HG02571 (cell line): ENCODE measurements at regions not wholly inside any gene's neighbourhood (a gene's known extent, or its start where the extent isn't known, plus 50 kb on each side); places are given as distances from the start of the nearest gene placed in this dataset.
"Not testable (repeated sequence)": the region's sequence is repeated elsewhere in the genome, so short reads cannot be mapped to it uniquely, and the experiment has no call there.

Experiments used
- ATAC-seq: cut with Tn5 transposase; IDR thresholded peaks from one replicate; pipeline ENCODE4 v1.9.1; 2021; ENCODE audit warnings: mild to moderate bottlenecking, moderate library complexity; ENCODE audit not compliant: unreplicated experiment

DNA sequence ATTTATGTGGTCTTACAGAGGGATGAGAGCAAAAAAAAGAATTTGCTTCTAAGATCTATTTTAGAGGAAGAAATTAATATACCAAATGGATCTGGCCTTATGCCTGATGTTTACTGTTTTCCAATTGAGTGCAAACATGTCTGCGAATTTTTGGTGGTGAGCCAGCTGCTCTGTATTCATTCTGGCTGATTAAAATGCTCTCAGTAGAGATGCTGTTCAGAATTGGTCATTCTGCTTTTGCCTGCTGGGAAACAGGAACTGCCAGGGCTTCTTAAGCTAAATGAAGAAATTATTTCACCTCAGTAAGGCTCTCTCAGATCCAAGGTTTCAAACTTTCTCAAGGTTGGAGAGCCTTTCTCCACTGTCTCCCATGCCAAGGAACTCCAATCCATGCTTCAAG is 132.0 kb upstream of the SV2C start:
- no peak for ATAC-seq

DNA sequence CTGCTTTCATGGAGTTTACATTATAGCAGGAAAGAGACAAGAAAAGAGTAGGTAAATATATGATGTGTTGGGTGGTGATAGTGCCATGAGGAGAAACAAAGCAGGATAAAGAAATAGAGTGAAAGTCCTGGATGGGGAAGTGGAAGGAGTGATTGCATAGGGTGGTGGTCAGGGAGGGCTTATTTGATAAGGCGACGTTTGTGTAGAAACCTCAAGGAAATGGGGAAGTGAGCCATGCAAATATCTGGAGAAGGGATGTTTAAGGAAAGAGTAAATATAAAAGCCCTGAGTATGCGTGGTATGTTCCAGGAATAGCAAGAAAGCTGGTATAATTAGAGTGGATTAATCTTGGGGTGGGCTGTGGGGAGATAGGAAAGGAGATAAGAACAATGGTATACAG is 134.7 kb upstream of the SV2C start:
- no peak for ATAC-seq

DNA sequence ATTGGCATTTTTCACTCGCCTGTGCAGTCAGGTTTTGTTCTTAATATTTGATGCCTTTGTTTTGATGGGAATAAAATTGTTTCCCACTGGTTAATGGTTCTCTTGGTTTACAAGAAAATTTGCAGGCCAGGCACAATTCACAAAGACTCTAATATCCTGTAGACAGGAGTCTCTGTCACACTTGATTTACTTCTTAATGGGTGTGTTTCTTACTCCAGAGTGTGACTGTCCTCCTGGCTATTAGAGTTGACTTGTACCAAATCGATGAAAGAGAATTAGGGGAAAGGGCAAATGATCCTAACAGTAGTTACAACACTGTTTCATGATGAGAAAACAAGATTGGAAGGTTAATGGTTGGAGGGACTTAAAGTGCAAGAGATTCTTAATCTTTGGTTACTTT is 142.8 kb upstream of the SV2C start:
- ATAC-seq: no peak

DNA sequence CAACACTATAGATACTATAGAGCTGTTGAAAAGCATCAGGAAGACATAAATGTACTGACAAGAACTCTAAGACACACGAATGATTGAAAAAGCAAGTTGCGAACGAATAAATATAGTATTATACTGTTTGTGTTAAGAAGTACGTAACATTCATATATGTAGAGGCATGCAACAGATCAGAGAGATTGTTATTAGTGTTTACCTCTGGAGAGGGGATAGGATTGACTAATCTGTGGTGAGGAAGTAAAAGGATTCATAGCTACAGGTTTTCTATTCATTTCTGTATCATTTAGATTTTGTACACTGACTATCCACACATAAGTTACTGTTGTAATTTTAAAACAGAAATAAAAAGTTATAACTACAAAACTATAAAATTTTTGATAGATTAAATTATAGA is 147.6 kb upstream of the SV2C start:
- no peak for ATAC-seq

DNA sequence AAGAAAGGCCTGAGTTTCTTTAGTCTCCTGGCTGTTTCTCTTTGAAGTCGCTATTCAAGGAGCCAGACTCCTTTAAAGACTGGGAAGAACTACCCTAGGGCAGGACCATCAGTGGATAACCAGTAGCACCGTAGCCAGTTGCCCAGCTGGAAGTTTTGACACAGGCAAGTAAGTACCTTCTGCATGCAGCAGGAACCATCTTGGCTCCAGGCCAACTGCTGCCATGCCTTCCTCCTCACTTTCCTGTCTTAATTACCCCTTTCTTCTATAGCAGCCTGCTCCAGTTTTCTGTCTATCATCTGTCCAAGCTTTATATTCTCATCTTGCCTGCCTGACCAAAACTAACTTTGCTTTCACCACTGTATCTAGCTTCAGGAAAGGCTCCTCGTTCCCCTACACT is 149.7 kb upstream of the SV2C start:
- ATAC-seq: no peak

DNA sequence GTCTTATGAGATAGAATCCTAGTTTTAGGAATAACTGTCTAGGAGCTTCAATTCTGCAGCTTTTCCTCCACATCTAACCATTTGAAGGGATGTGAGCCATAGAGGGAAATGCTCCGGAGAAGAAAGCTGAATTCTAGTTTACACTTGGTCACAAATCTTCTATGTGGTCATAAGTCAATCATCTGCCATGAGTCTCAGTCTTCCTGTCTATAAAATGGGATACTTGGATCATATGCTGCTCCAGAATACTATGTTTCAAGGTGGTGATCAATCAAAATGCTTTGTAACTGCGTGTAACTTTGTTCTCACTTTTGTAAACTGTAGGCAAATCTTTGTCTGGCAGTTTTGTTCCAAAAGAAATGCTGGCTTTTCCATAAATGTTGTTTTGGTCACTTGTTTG is 152.0 kb upstream of the SV2C start:
- ATAC-seq: no peak

DNA sequence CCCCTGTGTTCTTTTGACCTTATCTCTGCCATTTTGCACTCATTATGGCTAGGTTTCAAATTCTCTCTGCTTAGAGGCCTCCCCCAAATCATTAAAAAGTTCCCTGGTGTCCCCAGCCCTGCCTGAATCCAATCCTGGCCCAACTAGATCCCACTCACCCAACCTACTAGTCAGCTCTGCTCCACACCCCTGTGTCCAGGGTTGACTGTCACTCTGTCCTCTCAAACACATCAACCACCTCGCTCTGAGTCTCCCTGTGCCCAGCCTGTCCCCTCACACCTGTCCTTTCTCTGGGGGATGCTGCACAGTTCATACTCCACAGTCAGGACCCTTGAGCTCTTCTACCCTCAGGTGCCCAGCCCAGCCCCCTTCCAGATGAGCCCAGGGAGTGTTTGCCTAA is 154.2 kb upstream of the SV2C start:
- no peak for ATAC-seq

DNA sequence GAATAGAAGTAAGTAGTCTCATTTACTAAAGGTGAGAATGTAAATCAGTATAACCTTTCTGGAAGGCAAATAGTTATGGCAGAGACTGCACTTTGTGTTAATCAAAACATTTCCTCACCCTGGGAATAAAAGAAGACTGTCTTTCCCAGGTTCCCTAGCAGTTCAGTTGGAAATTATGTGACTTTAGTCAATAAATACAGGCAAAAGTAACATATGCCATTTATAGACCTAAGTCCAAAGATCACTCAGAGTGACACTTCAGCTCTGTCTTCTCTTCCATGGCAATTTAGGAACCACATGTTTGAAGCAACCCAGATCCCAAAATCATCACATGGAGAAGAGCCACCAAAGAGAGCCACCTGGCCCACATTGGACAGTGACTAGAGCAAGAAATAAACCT is 160.7 kb upstream of the SV2C start:
- ATAC-seq: no peak

DNA sequence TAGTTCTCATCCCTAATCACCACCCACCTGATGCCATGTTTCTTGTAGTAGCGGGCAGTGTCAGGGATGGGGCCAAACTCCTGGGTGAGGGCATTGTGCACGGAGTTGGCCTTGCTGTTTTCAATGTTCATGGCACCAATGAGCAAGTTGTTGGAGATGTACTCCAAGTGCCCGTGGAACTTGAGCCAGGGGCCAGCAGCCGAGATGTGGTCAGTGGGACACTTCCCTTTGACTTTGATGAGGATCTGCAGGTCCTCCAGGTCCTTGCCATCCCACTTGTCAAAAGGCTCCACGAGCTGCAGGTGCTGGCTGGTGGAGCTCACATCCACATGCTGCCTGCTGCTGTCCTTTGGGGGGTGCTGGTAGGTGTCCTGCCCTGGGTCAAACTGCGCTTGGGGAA is 162.2 kb upstream of the SV2C start:
- no peak for ATAC-seq

DNA sequence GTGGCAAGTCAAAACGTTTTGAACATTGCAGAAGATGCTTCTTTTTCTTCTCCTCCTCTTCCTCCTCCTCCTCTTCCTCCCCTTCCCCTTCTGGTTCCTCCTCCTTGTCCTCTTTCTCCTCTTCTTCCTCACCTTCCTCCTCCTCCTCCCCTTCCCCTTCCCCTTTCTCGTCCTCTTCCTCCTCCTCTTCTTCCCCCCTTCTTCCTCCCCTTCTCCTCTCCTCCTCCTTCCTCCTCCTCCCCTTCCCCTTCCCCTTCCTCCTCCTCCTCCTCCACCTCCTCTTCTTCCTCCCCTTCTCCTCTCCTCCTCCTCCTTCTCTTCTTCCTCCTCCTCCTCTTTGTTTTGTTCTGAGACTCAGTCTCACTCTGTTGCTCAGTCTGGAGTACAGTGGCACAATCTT is 167.0 kb upstream of the SV2C start:
- no peak for ATAC-seq

DNA sequence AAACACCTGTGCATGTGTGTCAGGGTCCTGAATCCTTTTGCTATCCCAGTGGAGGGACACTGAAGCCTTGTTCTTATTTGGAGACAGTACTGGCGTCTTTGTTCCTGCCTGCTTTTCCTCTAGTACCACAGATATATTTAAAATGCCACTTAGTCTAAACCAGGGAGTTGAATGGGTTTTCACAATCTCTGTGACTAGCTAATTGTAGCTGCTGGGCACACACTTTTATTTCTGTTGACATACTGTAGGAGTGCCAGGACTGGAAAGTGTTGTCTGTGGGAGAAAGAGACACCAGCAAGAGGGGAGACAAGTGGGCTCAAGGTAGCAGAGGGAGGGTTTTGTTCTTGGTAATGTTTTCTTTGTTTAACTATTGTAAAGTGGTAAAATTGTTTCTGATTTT is 174.0 kb upstream of the SV2C start:
- no peak for ATAC-seq

DNA sequence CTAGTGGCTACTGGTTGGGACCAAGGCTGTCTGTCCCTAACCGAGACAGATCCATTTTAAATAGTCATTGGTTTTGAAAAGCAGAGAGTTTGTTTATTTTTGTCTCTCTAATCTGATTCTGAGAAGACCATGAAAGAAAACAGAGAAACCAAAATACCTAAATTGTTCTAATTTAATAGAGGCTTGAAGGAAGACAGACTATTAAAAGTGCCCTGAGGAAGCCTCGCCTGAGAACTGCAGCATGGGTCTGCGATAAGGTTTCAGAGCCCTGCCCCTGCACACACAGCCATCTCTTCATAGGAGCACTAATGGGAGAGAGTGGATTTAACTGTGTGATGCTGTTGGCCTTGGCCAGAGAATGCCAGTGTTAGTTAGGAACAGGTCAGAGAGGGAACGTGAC is 175.5 kb upstream of the SV2C start:
- ATAC-seq: no peak

DNA sequence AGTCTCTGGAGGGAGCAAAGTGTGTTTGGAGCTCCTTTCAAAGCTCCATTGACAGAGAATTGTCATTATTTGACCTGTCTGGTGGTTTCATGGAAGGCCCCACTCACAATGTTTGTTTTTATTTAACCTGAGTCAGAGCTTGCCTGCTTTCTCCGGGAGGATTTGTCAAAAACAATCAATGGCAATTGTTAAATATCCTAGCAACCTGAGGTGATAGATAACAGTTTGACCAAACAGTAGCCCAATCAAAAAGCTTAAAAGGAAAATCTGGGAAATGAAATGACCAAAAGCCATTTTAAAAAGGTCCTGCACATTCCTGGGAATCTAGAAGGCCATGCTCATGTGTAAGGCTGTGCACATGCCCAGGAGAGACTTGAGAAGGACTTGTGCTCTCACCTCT is 177.2 kb upstream of the POC5 start:
- ATAC-seq: no peak

DNA sequence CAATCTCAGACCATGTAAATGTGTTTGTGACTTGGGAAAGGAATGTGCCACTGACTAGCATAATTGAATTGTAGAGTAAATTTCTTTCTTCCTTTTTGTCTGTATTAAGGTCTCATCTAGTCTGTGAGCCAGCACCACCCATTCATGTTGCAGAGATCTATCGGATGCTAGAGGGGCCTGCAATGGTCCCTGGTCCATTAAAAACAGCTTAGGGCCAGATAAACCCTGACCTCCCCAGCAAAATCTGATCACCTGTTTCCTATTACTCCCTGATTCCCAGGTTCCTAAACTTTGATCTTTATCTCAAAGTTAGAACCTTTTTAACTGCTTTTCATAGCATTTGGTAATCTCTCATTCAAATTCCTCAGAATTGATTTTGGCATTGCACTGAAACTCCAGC is 174.5 kb upstream of the POC5 start:
- no peak for ATAC-seq

DNA sequence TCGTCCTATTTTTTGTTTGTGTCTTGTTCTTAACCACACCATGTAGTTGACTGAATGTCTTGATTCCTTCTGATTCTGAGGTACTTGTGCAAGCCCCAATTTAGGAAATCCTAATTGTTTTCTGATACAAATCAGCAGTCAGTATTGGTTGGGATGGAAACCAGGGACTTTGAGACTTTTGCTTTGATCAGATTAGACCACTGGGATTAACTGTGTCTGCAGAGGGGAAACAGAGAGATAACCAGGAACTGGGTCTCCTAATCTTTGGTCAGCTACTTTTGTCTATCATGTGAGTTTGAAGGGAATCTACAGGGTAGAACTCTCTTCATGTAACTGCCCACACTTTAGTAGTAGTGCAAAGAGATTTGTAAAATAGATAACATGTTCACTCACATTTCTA is 173.8 kb upstream of the POC5 start:
- ATAC-seq: no peak

DNA sequence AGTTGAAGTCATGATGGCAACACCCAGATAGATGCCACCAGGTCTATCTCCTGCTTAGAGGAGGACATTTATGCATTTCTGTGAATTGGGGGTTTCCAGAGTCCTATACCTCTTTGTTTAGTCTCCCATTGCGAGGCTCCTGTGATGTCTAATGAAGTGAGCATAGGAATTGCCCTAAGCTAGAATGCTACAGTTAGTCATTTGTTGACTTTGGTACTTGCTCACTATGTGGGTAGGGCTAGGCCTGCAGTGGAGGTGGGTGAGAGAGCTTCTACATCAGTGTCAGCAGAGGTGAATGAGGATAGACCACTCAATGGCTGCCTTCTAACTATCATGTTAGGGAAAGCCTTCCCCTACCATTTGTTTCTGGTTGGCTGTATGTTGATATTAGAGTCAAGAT is 173.3 kb upstream of the POC5 start:
- ATAC-seq: no peak

DNA sequence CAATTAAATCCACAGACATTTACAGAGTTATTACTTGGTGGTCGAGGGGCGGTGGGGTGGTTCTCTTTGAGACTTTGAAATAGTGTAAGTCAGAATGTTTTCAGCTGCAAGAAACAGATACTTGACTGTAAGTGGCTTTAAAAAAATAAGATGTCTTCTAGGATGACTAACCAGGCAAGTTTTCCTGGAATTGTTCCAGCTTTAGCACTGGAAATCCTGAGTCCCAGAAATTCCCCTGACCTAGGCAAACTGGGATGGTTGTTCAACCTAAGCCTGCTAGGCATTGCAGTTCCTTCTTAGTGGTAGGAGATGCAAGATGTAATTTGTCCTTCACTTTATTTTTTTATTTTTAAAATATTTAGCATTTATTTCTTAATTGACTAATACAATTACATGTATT is 169.5 kb upstream of the POC5 start:
- ATAC-seq: no peak

DNA sequence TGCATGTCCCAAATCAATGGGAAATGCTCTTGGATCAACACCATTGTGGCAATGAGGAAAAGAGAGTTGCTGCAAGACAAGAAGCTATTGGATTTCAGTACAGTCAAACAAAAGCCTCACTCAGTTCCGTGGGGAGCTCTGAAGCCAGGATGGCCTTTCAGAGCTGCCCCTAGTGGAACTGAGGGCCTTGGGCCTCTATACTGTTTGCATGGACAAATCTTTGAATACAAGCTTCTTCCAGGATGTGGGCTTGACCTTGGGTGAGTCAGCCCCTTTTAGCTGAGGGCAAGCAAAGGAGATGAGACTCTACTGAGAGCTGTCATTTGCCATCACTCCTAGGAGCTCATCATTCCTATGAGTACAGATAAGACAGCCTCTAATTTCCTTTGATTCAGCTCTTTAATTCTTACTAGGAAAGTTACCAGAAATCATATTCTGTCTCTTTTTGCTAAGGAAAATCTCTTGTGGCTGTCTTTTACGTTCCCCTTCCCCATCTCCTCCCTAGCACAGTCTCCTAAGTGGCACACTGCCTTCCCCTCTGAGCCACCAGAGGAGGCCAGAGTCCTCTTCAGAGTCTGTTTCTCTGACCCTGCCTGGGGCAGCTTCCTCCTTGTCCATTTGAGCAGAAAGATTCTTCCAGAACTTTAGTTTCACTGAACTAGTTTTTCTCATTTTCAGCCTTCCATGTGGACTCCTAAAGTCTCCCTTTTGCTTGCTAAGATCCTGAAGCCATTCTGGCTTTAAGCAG is 168.8 kb upstream of the POC5 start:
- ATAC-seq: no peak

DNA sequence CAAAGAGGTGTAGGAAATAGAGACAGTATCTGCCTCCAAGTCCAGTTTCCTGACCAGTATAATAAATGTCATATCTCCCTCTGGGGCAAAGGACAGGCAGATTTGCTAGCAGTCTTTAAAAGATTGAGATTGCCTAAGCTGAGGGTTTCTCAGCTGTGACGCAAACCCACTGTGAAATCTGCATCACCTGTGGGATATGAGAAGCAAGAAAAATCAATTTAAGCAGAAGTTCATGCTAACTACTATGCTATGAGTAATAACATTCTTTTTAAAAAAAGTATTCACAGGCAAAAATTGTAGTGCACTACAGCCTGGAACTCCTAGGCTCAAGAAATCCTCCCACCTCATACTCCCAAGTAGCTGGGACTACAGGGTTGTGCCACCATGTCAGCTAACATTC is 168.1 kb upstream of the POC5 start:
- no peak for ATAC-seq

DNA sequence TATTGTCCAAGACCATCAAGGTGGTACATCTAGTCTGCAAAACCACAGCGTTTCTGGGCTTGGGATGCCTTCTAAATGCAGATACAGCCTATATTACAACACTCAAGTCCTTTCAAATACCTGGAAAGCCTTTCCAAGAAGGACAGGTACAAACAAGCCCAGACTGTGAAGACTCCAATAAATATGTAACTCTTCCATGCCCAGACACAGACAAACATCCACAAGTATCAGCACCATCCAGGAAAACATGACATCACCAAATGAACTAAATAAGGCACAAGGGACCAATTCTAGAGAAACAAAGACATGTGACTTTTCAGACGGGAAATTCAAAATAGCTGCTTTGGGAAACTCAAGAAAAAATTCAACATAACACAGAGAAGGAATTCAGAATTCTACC is 152.7 kb upstream of the POC5 start:
- no peak for ATAC-seq

DNA sequence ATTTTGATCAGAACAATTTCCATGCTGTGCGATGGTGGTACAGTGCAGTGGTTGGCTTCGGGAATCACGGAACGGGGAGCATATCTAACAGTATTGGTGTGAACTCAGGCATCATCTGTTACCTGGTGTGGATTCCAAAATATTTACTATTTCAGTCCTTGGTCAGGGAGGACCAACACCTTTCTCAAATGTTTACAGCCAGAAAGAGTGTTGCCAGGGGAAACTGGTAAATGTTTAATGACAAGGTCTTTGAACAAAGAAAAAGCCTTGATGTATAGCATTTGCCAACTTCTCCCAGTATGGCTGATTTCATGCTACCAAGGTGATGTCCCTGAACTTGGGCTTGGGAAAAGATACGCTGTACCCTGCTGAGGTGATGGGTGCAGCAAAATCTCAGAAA is 145.6 kb upstream of the POC5 start:
- no peak for ATAC-seq

DNA sequence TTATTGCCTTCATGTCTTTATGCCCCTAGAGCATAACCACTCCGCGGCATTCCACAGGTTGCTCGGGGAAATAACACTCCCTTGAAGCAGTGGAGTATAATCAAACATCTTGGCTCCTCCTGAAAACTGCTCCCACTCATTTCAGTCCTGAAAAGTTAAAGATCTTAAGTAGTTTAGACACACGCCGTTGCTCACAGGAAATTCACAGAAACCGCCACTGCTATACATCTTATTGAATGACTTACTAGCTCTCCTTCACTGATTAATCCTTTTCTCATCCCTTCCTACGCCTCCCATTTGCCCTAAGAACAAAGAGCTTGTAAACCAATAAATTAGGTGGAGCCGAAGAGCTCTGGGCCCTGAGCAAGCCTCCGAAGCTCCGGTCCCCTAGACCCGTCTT is 142.4 kb upstream of the POC5 start:
- ATAC-seq: not testable (repeated sequence)

DNA sequence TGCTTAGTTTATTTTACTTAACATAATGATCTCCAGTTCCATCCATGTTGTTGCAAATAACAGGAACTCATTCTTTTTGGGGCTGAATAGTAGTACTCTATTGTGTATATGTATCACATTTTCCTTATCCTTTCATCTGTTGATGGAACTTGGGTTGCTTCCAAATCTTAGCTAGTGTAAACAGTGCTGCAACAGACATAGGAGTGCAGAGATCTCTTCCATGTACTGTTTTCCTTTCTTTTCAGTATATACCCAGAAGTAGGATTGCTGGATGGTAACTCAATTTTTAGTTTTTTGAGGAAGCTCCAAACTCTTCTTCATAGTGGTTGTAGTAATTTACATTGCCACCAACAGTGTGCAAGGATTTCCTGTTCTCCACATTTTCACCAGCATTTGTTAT is 138.8 kb upstream of the POC5 start:
- no peak for ATAC-seq

DNA sequence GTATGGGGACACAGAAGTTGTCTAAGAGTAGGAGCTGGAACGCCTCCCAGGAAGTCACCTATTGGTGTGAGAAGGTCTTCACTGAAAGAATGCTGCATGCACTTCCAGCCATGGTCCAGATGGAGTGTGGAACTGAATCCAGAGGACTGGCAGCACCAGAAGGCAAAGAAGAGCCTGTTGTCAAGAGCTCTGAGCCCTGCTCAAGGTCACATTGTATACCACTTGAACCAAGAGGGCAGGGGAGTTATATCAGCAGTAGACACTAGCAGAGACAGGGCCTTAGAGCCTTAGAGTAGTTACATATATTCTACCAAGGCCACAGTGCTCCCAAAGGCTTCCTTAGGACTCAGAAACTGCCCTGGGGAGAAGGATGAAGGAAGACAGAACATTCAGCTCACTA is 130.8 kb upstream of the POC5 start:
- ATAC-seq: no peak
